Tibial nerve (tissue), 4 donors: ENCODE measurements at regions not wholly inside any gene's neighbourhood (a gene's known extent, or its start where the extent isn't known, plus 50 kb on each side); places are given as distances from the start of the nearest gene placed in this dataset.

Experiments used
- DNase-seq, 2 donors: peaks; one replicate each; pipeline ENCODE4 v3.0.0-alpha.2; 2019; ENCODE audit warnings: low spot score in 2 of 2
- H3K27ac ChIP-seq, 4 donors: fragments of 200-600 bp; sonication (generic) in 3 of 4; one replicate each; pipeline ENCODE4 v1.5.1; 2017 to 2019; ENCODE audit warnings: mild to moderate bottlenecking in 1 of 4
- H3K27me3 ChIP-seq, 2 donors: fragments of 200-600 bp; sonication (generic) in 1 of 2; one replicate each; pipeline versions ENCODE4 v1.5.1 to v1.6.0; 2017 to 2019
- H3K36me3 ChIP-seq, 3 donors: fragments of 200-600 bp; sonication (generic); one replicate each; pipeline ENCODE4 v1.5.1; 2018 to 2019
- H3K4me1 ChIP-seq, 4 donors: fragments of 200-600 bp; sonication (generic) in 3 of 4; one replicate each; pipeline ENCODE4 v1.5.1; 2017 to 2019
- H3K4me3 ChIP-seq, 4 donors: fragments of 200-600 bp; sonication (generic) in 3 of 4; one replicate each; pipeline ENCODE4 v1.5.1; 2017 to 2019; ENCODE audit warnings: mild to moderate bottlenecking in 1 of 4, moderate library complexity in 1 of 4
- H3K9me3 ChIP-seq, 4 donors: fragments of 200-600 bp; sonication (generic) in 3 of 4; one replicate each; pipeline ENCODE4 v1.5.1; 2017 to 2019
- CTCF ChIP-seq, 5 experiments: fragments of 200-600 bp in 3 of 5; fragments of 450-650 bp in 2 of 5; sonication (generic) in 3 of 5; IDR thresholded peaks; one replicate each; pipeline ENCODE4 v1.5.1; 2016 to 2019; ENCODE audit warnings: antibody characterized with exemption in 5 of 5, mild to moderate bottlenecking in 3 of 5, moderate library complexity in 2 of 5
- EP300 ChIP-seq, 2 donors: sonication (generic); formaldehyde crosslinking; IDR thresholded peaks; one replicate each; pipeline ENCODE4 v1.6.1; 2017; ENCODE audit warnings: antibody characterized with exemption in 2 of 2, mild to moderate bottlenecking in 1 of 2
- POLR2A ChIP-seq, 2 donors: fragments of 450-650 bp; IDR thresholded peaks; one replicate each; pipeline ENCODE4 v1.6.1; 2017; ENCODE audit warnings: antibody characterized with exemption in 2 of 2, mild to moderate bottlenecking in 2 of 2, moderate library complexity in 2 of 2
- WGBS, 2 donors: methylation state at CpG; one replicate each; pipeline ENCODE4 v1.1.5; 2018; 5-methylcytosine and 5-hydroxymethylcytosine counted together

GRCh38 chr15:98131924-98132323 is 171.4 kb downstream of the ARRDC4 start:
- H3K27me3 ChIP-seq, result no peaks in the 10 kb centered on the region
- no peak overlapping the region for H3K27ac ChIP-seq
- H3K36me3 ChIP-seq, result no peaks in the 10 kb centered on the region
- WGBS, 2 donors, result 23 to 31% methylated on average over 4 of the region's 4 CpGs
- H3K4me3 ChIP-seq, result no peak overlapping the region
- DNase-seq, result peak; percentile 39 to 58
- no peaks in the 10 kb centered on the region for H3K9me3 ChIP-seq
- H3K4me1 ChIP-seq, result no peaks in the 10 kb centered on the region
- TF ChIP-seq EP300 (IDR thresholded peaks at IDR 0.05) (peak in 1 of 2 donors; percentile 67), CTCF (IDR thresholded peaks at IDR 0.05) (no peak), POLR2A (IDR thresholded peaks at IDR 0.05) (no peak)

- H3K27ac ChIP-seq, result no peak overlapping the region
- no peak for TF ChIP-seq POLR2A (IDR thresholded peaks at IDR 0.05)
- TF ChIP-seq EP300 (IDR thresholded peaks at IDR 0.05), result peak in 1 of 2 donors; percentile 13
- TF ChIP-seq CTCF (IDR thresholded peaks at IDR 0.05), result no peak
- no peaks in the 10 kb centered on the region for H3K4me1 ChIP-seq
- DNase-seq, result peak in 1 of 2 donors; percentile 24
- WGBS, 2 donors, result 60 to 67% methylated on average over 7 of the region's 7 CpGs
- H3K36me3 ChIP-seq, result no peaks in the 10 kb centered on the region
- no peaks in the 10 kb centered on the region for H3K27me3 ChIP-seq
- H3K4me3 ChIP-seq, result no peak overlapping the region
- no peaks in the 10 kb centered on the region for H3K9me3 ChIP-seq
Measured at GRCh38 chr15:98134905-98135304, 174.4 kb downstream of the ARRDC4 start.

- Histone ChIP-seq H3K4me1 (no peaks in the 10 kb centered on the region), H3K4me3 (no peak overlapping the region), H3K27me3 (no peaks in the 10 kb centered on the region), H3K36me3 (no peaks in the 10 kb centered on the region), H3K9me3 (no peaks in the 10 kb centered on the region), H3K27ac (no peak overlapping the region)
- WGBS, 2 donors, result 84 to 86% methylated on average over 6 of the region's 6 CpGs
- no peak for TF ChIP-seq CTCF (IDR thresholded peaks at IDR 0.05)
- TF ChIP-seq POLR2A (IDR thresholded peaks at IDR 0.05), result no peak
- no peak for TF ChIP-seq EP300 (IDR thresholded peaks at IDR 0.05)
- no peak for DNase-seq
Measured at GRCh38 chr15:98138910-98139309, 178.4 kb downstream of the ARRDC4 start.

- DNase-seq, result no peak
- 82 to 83% methylated on average over 4 of the region's 4 CpGs for WGBS, 2 donors
- no peaks in the 10 kb centered on the region for H3K36me3 ChIP-seq
- no peak overlapping the region for H3K4me3 ChIP-seq
- H3K27ac ChIP-seq, result no peak overlapping the region
- H3K4me1 ChIP-seq, result no peaks in the 10 kb centered on the region
- no peaks in the 10 kb centered on the region for H3K27me3 ChIP-seq
- no peak for TF ChIP-seq CTCF (IDR thresholded peaks at IDR 0.05)
- no peak for TF ChIP-seq POLR2A (IDR thresholded peaks at IDR 0.05)
- TF ChIP-seq EP300 (IDR thresholded peaks at IDR 0.05), result no peak
- no peaks in the 10 kb centered on the region for H3K9me3 ChIP-seq
Measured at GRCh38 chr15:98139337-98139736, 178.8 kb downstream of the ARRDC4 start.

- Histone ChIP-seq H3K4me1 (no peaks in the 10 kb centered on the region), H3K9me3 (no peaks in the 10 kb centered on the region), H3K4me3 (no peak overlapping the region), H3K36me3 (no peaks in the 10 kb centered on the region), H3K27me3 (no peaks in the 10 kb centered on the region), H3K27ac (no peak overlapping the region)
- TF ChIP-seq CTCF (IDR thresholded peaks at IDR 0.05), result no peak
- TF ChIP-seq EP300 (IDR thresholded peaks at IDR 0.05), result no peak
- no peak for TF ChIP-seq POLR2A (IDR thresholded peaks at IDR 0.05)
- DNase-seq, result no peak
- WGBS, 2 donors, result 64 to 72% methylated on average over 2 of the region's 2 CpGs
Measured at GRCh38 chr15:98142572-98142971, 182.1 kb downstream of the ARRDC4 start.
